ENCODE measurements at regions not wholly inside any gene's neighbourhood (a gene's known extent, or its start where the extent isn't known, plus 50 kb on each side); places are given as distances from the start of the nearest gene placed in this dataset.

DNA sequence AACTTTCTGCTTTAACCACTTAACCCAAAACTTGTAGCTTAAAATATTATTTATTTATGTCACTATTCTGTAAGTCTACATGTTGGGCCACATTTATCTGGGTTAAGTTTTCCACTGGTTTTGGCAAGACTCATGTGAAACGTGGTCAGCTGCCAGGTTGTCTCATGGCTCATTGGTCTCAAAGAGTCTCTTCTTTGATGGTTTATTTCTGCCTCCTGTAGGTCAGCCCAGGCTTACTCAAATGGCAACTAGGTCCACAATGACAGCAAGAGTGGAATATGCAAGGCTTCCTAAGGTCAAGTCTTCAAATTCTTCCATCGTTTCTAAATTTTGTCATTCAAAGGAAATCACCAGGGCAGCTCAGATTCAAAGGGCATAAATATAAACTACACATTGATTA is 828.7 kb downstream of the PCDH7 start:
- Mint-ChIP-seq H3K27me3 (ENCODE audit: insufficient read depth) (no peaks in the 10 kb centered on the region), H3K4me1 (ENCODE audit: low read depth) (no peaks in the 10 kb centered on the region), H3K4me3 (no peak overlapping the region), H3K36me3 (ENCODE audit: low read depth) (no peaks in the 10 kb centered on the region), H3K9me3 (peaks cover 20% of the 10 kb centered on the region), H3K27ac (no peak overlapping the region)
- TF ChIP-seq, protein P1, sequence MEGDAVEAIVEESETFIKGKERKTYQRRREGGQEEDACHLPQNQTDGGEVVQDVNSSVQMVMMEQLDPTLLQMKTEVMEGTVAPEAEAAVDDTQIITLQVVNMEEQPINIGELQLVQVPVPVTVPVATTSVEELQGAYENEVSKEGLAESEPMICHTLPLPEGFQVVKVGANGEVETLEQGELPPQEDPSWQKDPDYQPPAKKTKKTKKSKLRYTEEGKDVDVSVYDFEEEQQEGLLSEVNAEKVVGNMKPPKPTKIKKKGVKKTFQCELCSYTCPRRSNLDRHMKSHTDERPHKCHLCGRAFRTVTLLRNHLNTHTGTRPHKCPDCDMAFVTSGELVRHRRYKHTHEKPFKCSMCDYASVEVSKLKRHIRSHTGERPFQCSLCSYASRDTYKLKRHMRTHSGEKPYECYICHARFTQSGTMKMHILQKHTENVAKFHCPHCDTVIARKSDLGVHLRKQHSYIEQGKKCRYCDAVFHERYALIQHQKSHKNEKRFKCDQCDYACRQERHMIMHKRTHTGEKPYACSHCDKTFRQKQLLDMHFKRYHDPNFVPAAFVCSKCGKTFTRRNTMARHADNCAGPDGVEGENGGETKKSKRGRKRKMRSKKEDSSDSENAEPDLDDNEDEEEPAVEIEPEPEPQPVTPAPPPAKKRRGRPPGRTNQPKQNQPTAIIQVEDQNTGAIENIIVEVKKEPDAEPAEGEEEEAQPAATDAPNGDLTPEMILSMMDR (IDR thresholded peaks at IDR 0.05), result no peak
- DNase-seq, result no peak

DNA sequence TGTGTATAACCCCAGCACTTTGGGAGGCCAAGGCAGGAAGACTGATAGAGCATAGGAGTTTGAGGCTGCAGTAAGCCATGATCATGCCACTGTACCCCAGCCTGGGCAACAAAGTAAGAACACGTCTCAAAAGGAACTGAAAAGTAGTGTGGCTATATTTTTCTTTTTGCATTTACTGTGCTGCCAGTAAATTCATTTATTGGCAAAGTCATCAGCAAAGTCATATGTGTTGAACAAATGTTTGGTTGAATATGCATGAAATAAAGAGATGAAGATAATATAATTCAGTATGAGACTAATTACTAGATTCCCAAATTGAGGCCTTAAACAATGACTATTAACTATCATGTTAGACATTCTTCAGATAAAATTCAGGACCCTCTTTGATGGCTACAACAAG is 829.1 kb downstream of the PCDH7 start:
- DNase-seq, result no peak
- no peak overlapping the region for H3K4me3 Mint-ChIP-seq
- H3K27ac Mint-ChIP-seq, result no peak overlapping the region
- no peaks in the 10 kb centered on the region for H3K36me3 Mint-ChIP-seq (ENCODE audit: low read depth)
- TF ChIP-seq, protein P1 (IDR thresholded peaks at IDR 0.05), result no peak
- H3K4me1 Mint-ChIP-seq (ENCODE audit: low read depth), result no peaks in the 10 kb centered on the region
- peaks cover 20% of the 10 kb centered on the region for H3K9me3 Mint-ChIP-seq
- H3K27me3 Mint-ChIP-seq (ENCODE audit: insufficient read depth), result no peaks in the 10 kb centered on the region

DNA sequence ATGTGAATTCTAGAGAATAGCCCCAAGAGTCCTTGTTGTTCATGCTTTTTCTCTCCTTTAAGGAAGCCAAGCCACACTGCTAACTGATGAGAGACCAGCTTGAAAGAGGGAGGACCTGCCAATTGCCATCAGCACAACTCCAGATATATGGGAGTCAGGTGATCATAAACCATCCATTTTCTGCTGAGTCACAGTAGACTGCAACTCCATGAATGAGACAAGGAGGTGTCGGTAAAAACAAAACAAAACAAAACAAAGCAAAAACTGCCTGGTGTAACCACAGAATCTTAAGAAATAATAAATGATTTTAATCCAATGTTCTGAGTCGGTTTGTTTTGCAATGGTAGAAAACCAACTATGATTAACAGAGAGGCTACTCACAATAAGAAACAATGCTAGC is 837.3 kb downstream of the PCDH7 start:
- no peak for DNase-seq
- no peaks in the 10 kb centered on the region for H3K4me1 Mint-ChIP-seq (ENCODE audit: low read depth)
- H3K27ac Mint-ChIP-seq, result no peak overlapping the region
- peaks cover 25% of the 10 kb centered on the region for H3K9me3 Mint-ChIP-seq
- H3K27me3 Mint-ChIP-seq (ENCODE audit: insufficient read depth), result no peaks in the 10 kb centered on the region
- no peaks in the 10 kb centered on the region for H3K36me3 Mint-ChIP-seq (ENCODE audit: low read depth)
- no peak overlapping the region for H3K4me3 Mint-ChIP-seq
- TF ChIP-seq, protein P1 (IDR thresholded peaks at IDR 0.05), result no peak

DNA sequence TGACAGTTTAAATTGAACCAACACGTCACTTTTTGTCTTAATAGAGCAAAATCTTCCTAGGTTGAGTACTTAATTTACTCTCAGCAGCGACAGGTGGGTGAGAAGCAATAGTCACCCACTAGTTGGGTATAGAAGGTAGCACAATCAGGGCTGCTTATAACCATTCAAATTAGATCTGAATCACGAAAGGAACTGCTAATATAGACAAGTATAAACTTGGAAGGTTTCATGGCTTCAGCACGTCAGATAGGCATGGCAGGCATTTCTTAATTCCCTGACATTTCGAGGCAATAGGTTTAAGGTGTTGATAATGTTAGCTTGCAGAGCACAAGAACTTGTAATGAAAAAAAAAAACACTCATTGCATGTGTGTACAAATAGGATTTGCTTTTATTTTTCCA is 853.4 kb downstream of the PCDH7 start:
- DNase-seq, result no peak
- no peaks in the 10 kb centered on the region for H3K36me3 Mint-ChIP-seq (ENCODE audit: low read depth)
- H3K9me3 Mint-ChIP-seq, result peaks cover 13% of the 10 kb centered on the region
- TF ChIP-seq, protein P1 (IDR thresholded peaks at IDR 0.05), result no peak
- no peak overlapping the region for H3K4me3 Mint-ChIP-seq
- no peak overlapping the region for H3K27ac Mint-ChIP-seq
- no peaks in the 10 kb centered on the region; the same call in 1 of the 2 replicates for H3K27me3 Mint-ChIP-seq (ENCODE audit: insufficient read depth)
- no peaks in the 10 kb centered on the region for H3K4me1 Mint-ChIP-seq (ENCODE audit: low read depth)

DNA sequence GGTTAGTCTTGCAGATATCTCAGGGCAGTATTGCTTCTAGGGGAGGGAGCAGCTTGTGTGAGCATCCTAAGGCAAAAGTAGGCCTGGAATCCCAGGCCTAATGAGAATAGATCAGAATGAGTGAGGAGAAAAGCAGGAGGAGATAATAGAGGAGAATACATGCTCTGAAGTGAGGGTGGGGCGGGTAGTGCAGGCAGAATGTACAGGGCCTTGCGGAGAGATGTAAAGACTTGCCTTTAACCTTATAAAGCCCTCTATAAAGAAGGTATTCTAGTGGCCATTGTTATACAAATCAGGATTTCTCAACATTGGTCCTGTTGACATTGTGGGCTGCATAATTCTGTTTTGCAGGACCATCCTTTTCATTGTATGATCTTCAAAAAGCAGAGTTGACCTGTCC is 855.3 kb downstream of the PCDH7 start:
- no peaks in the 10 kb centered on the region for H3K4me1 Mint-ChIP-seq (ENCODE audit: low read depth)
- peaks cover 19% of the 10 kb centered on the region for H3K9me3 Mint-ChIP-seq
- H3K36me3 Mint-ChIP-seq (ENCODE audit: low read depth), result no peaks in the 10 kb centered on the region
- no peak overlapping the region for H3K4me3 Mint-ChIP-seq
- no peak for DNase-seq
- TF ChIP-seq, protein P1 (IDR thresholded peaks at IDR 0.05), result no peak
- H3K27ac Mint-ChIP-seq, result no peak overlapping the region
- no peaks in the 10 kb centered on the region; the same call in 1 of the 2 replicates for H3K27me3 Mint-ChIP-seq (ENCODE audit: insufficient read depth)

DNA sequence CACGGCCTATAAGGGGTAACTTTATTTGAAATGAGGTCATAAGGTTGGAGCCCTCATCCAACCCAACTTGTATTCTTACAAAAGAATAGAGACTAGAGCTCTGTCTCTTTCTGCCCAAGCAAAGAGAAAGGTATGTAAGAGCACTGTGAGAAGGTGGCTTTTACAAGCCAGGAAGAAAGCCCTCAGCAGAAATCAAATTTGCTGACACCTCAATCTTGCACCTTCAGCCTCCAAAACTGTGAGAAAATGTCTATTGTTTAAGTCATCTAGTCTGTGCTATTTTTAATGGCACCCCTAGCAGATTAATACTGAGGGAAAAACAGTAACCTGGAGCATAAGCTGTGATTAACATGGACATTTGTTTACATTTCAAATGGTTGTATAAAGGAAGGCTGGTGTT is 860.7 kb downstream of the PCDH7 start:
- H3K27me3 Mint-ChIP-seq (ENCODE audit: insufficient read depth), result no peaks in the 10 kb centered on the region
- no peak overlapping the region for H3K27ac Mint-ChIP-seq
- DNase-seq, result no peak
- H3K36me3 Mint-ChIP-seq (ENCODE audit: low read depth), result no peaks in the 10 kb centered on the region
- TF ChIP-seq, protein P1 (IDR thresholded peaks at IDR 0.05), result no peak
- no peaks in the 10 kb centered on the region for H3K4me1 Mint-ChIP-seq (ENCODE audit: low read depth)
- peaks cover 13% of the 10 kb centered on the region for H3K9me3 Mint-ChIP-seq
- no peak overlapping the region for H3K4me3 Mint-ChIP-seq

All from HFFc6 (cell line).